Trophoblast cell (in vitro differentiated cells and primary cell): ENCODE measurements at regions not wholly inside any gene's neighbourhood (a gene's known extent, or its start where the extent isn't known, plus 50 kb on each side); places are given as distances from the start of the nearest gene placed in this dataset.

ENCODE experiments used
- DNase-seq, 2 donors: peaks; one replicate each; pipeline ENCODE4 v3.0.0-alpha.2; 2016
- H2AFZ ChIP-seq: 2 replicates; pipeline ENCODE4 v1.6.1; 2013; ENCODE audit warnings: low read length, moderate library complexity, mild to moderate bottlenecking; ENCODE audit not compliant: insufficient read depth, poor library complexity
- H2AK5ac ChIP-seq: 2 replicates; pipeline ENCODE4 v1.6.1; 2013; ENCODE audit warnings: mild to moderate bottlenecking, low read length
- H2BK120ac ChIP-seq: 2 replicates; pipeline ENCODE4 v1.6.1; 2013; ENCODE audit warnings: low read length, mild to moderate bottlenecking, moderate library complexity; ENCODE audit not compliant: insufficient read depth, poor library complexity
- H2BK12ac ChIP-seq: 2 replicates; pipeline ENCODE4 v1.6.1; 2013; ENCODE audit warnings: mild to moderate bottlenecking, low read length, moderate library complexity
- H2BK5ac ChIP-seq: 2 replicates; pipeline ENCODE4 v1.6.1; 2013; ENCODE audit warnings: low read length, low read depth, moderate library complexity, mild to moderate bottlenecking; ENCODE audit not compliant: poor library complexity
- H3K14ac ChIP-seq: 2 replicates; pipeline ENCODE4 v1.6.1; 2013; ENCODE audit warnings: mild to moderate bottlenecking, low read length
- H3K18ac ChIP-seq: 2 replicates; pipeline ENCODE4 v1.6.1; 2013; ENCODE audit warnings: mild to moderate bottlenecking, low read length
- H3K23ac ChIP-seq: 2 replicates; pipeline ENCODE4 v1.6.1; 2013; ENCODE audit warnings: low read length
- H3K27ac ChIP-seq: 2 replicates; pipeline ENCODE4 v1.5.1; 2013; ENCODE audit warnings: low read depth, mild to moderate bottlenecking, inconsistent platforms, low read length, moderate library complexity
- H3K27me3 ChIP-seq: 2 replicates; pipeline ENCODE4 v1.6.1; 2013; ENCODE audit warnings: inconsistent platforms, mild to moderate bottlenecking, low read length, moderate library complexity; ENCODE audit not compliant: insufficient read depth
- H3K36me3 ChIP-seq, 2 experiments: 1 replicate in 1 of 2; 2 replicates in 1 of 2; pipeline ENCODE4 v1.6.1; 2013; ENCODE audit warnings: low read length in 2 of 2, mild to moderate bottlenecking in 2 of 2, moderate library complexity in 1 of 2; ENCODE audit not compliant: insufficient read depth in 2 of 2, control insufficient read depth in 1 of 2
- H3K4ac ChIP-seq: 2 replicates; pipeline ENCODE4 v1.6.1; 2013; ENCODE audit warnings: low read depth, mild to moderate bottlenecking, low read length, moderate library complexity
- H3K4me1 ChIP-seq, 2 experiments: 1 replicate in 1 of 2; 2 replicates in 1 of 2; pipeline ENCODE4 v1.6.1; 2013; ENCODE audit warnings: low read length in 2 of 2, mild to moderate bottlenecking in 2 of 2, moderate library complexity in 1 of 2; ENCODE audit not compliant: insufficient read depth in 2 of 2, control insufficient read depth in 1 of 2
- H3K4me2 ChIP-seq: 2 replicates; pipeline ENCODE4 v1.6.1; 2013; ENCODE audit warnings: inconsistent platforms, mild to moderate bottlenecking, low read length, moderate library complexity
- H3K4me3 ChIP-seq: 2 replicates; pipeline ENCODE4 v1.5.1; 2013; ENCODE audit warnings: mild to moderate bottlenecking, low read depth, low read length, inconsistent platforms
- H3K79me1 ChIP-seq: one replicate; pipeline ENCODE4 v1.6.1; 2013; ENCODE audit warnings: low read length
- H3K79me2 ChIP-seq: 2 replicates; pipeline ENCODE4 v1.6.1; 2013; ENCODE audit warnings: low read length, mild to moderate bottlenecking; ENCODE audit not compliant: control insufficient read depth, insufficient read depth, poor library complexity
- H3K9ac ChIP-seq: 2 replicates; pipeline ENCODE4 v1.6.1; 2013; ENCODE audit warnings: mild to moderate bottlenecking, low read length
- H3K9me3 ChIP-seq: 2 replicates; pipeline ENCODE4 v1.6.1; 2013; ENCODE audit warnings: low read depth, mild to moderate bottlenecking, control low read depth, inconsistent platforms, low read length; ENCODE audit not compliant: insufficient read depth
- H4K12ac ChIP-seq: 2 replicates; pipeline ENCODE4 v1.6.1; 2013; ENCODE audit warnings: low read depth, mild to moderate bottlenecking, low read length, moderate library complexity
- H4K8ac ChIP-seq: 2 replicates; pipeline ENCODE4 v1.6.1; 2013; ENCODE audit warnings: low read depth, mild to moderate bottlenecking, low read length, moderate library complexity
- H4K91ac ChIP-seq: one replicate; pipeline ENCODE4 v1.6.1; 2013; ENCODE audit warnings: low read depth, mild to moderate bottlenecking, low read length, moderate library complexity
- WGBS: extraction: QIAGEN DNeasy Blood & Tissue Kit; methylation state at CpG from one replicate; pipeline ENCODE4 v1.1.7; 2013; ENCODE audit warnings: missing lambda C conversion rate; ENCODE audit not compliant: insufficient read length, insufficient coverage; ENCODE audit errors: extremely low coverage; 5-methylcytosine and 5-hydroxymethylcytosine counted together

DNA sequence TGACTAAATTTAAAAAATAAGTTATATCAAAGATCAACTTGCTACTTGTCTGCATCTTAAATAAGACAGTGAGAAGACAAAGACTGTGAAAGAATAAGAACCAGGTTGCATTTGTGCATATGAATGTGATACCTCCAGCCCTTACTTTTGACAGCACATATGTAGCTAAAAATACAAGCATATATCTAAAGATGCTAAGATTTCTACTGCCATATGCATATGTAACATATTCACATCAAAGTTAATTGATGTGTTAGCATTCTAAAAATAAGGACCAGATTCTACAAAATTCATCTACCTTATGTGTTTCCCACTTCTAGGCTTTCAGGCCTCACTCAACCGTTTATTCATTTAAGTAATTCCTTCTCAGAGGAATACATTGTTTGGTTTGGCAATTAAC lies 1120.3 kb upstream of the LRRTM3 start:
- H4K12ac ChIP-seq, result no peak overlapping the region
- no peak overlapping the region for H3K9ac ChIP-seq
- no peak overlapping the region for H3K14ac ChIP-seq
- DNase-seq, result no peak
- no peak overlapping the region for H3K27ac ChIP-seq
- no peak overlapping the region for H2BK120ac ChIP-seq
- H3K36me3 ChIP-seq, result no peaks in the 10 kb centered on the region
- H3K18ac ChIP-seq, result no peak overlapping the region
- no peak overlapping the region for H3K4me3 ChIP-seq
- no CpG with 5 or more reads among the region's 1 CpG for WGBS
- H3K79me2 ChIP-seq, result no peaks in the 10 kb centered on the region
- no peak overlapping the region for H2AFZ ChIP-seq
- H3K4me2 ChIP-seq, result no peak overlapping the region
- H2BK5ac ChIP-seq, result no peak overlapping the region
- no peak overlapping the region for H4K91ac ChIP-seq
- no peaks in the 10 kb centered on the region for H3K4me1 ChIP-seq
- no peaks in the 10 kb centered on the region for H3K27me3 ChIP-seq
- H3K9me3 ChIP-seq, result no peaks in the 10 kb centered on the region
- H2AK5ac ChIP-seq, result no peak overlapping the region
- no peak overlapping the region for H3K23ac ChIP-seq
- no peaks in the 10 kb centered on the region for H3K79me1 ChIP-seq
- no peak overlapping the region for H4K8ac ChIP-seq
- H2BK12ac ChIP-seq, result no peak overlapping the region
- no peak overlapping the region for H3K4ac ChIP-seq

DNA sequence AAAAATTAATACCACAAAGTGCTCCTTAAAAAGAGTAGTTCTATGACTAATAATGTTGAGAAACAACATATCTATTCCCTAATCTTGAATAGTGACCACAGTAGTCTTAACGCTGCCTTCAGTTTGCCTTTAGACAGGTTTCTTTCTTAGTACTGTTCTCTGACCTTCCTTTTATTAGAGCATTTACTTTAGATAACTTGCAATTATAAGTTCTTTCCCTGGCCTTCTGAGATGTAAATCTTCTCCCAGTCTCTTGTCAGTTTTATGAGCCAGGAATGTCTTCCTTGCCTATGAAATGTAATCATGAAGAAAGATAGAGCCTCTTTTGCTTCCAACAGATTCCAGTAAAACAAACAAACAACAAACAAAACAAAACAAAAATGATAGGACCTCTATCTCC lies 1119.8 kb upstream of the LRRTM3 start:
- Histone ChIP-seq H3K27me3 (no peaks in the 10 kb centered on the region), H2BK120ac (no peak overlapping the region), H3K79me2 (no peaks in the 10 kb centered on the region), H3K79me1 (no peaks in the 10 kb centered on the region), H2AK5ac (no peak overlapping the region), H3K4me1 (no peaks in the 10 kb centered on the region), H4K8ac (no peak overlapping the region), H3K9me3 (no peaks in the 10 kb centered on the region), H4K12ac (no peak overlapping the region), H3K14ac (no peak overlapping the region), H3K36me3 (no peaks in the 10 kb centered on the region), H3K18ac (no peak overlapping the region), H3K4me2 (no peak overlapping the region), H3K23ac (no peak overlapping the region), H2BK12ac (no peak overlapping the region), H2AFZ (no peak overlapping the region), H3K9ac (no peak overlapping the region), H2BK5ac (no peak overlapping the region), H3K4ac (no peak overlapping the region), H4K91ac (no peak overlapping the region), H3K27ac (no peak overlapping the region), H3K4me3 (no peak overlapping the region)
- no CpG with 5 or more reads among the region's 1 CpG for whole genome bisulfite sequencing
- DNase-seq, result no peak

DNA sequence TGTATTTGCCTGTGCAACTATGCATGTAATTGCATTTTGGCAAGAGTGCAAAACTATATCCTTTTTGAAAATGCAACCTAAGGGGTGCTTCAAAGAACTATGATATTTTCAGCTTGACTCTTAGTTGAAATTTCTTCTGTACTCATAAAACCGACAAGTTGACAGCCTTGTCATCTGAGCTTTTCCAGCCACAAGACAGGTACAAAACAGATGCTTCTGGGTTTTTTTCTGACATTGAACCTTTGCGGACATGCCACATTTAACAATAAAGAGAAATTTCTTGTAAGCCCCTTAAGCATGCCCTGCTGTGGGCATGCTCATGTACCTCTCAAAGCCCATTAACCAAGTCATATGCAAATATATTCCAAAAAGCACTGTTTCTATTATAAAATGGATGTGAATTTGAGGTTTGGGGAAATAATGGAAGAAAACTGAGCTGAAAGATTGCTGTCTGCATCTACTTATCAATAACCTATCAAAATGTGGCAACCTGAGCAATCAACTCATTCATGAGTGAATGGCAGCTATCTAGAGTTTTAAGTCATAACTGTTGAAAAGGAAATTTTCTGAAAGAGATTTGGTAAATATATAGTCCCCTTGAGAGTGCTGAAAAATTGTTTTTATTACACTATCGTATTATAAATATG lies 1117.0 kb upstream of the LRRTM3 start:
- WGBS, result no CpG with 5 or more reads among the region's 3 CpGs
- H3K36me3 ChIP-seq, result no peaks in the 10 kb centered on the region

DNA sequence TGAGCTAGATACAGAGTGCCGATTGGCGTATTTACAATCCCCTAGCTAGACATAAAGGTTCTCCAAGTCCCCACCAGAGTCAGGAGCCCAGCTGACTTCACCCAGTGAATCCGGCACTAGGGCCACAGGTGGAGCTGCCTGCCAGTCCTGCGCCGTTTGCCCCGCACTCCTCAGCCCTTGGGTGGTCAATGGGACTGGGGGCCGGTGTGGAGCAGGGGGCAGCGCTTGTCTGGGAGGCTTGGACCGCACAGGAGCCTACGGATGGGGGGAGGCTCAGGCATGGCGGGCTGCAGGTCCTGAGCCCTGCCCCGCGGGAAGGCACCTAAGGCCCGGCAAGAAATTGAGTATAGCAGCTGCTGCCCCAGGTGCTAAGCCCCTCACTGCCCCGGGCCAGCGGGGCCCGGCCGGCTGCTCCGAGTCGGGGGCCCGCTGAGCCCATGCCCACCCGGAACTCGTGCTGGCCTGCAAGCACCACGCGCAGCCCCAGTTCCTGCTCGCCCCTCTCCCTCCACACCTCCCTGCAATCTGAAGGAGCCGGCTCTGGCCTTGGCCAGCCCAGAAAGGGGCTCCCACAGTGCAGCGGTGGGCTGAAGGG lies 1113.8 kb upstream of the LRRTM3 start:
- H3K14ac ChIP-seq, result no peak overlapping the region
- H2BK12ac ChIP-seq, result no peak overlapping the region
- H3K4me1 ChIP-seq, result no peaks in the 10 kb centered on the region
- no peak overlapping the region for H3K23ac ChIP-seq
- H3K9me3 ChIP-seq, result no peaks in the 10 kb centered on the region
- no CpG with 5 or more reads among the region's 28 CpGs for WGBS
- H3K18ac ChIP-seq, result no peak overlapping the region
- H3K27ac ChIP-seq, result no peak overlapping the region
- H3K27me3 ChIP-seq, result no peaks in the 10 kb centered on the region
- H4K12ac ChIP-seq, result no peak overlapping the region
- H3K4ac ChIP-seq, result no peak overlapping the region
- H3K4me3 ChIP-seq, result no peak overlapping the region
- no peak for DNase-seq
- no peak overlapping the region for H2AFZ ChIP-seq
- no peak overlapping the region for H3K4me2 ChIP-seq
- no peaks in the 10 kb centered on the region for H3K79me1 ChIP-seq
- H2BK120ac ChIP-seq, result no peak overlapping the region
- no peak overlapping the region for H4K91ac ChIP-seq
- no peaks in the 10 kb centered on the region for H3K36me3 ChIP-seq
- no peak overlapping the region for H4K8ac ChIP-seq
- no peak overlapping the region for H2BK5ac ChIP-seq
- H2AK5ac ChIP-seq, result no peak overlapping the region
- no peaks in the 10 kb centered on the region for H3K79me2 ChIP-seq
- H3K9ac ChIP-seq, result no peak overlapping the region

More for the DNA sequence above, 1117.0 kb upstream of the LRRTM3 start:
- no peak for DNase-seq
- Histone ChIP-seq H3K18ac (no peak overlapping the region), H3K9me3 (no peaks in the 10 kb centered on the region), H2BK120ac (no peak overlapping the region), H3K4ac (no peak overlapping the region), H3K23ac (no peak overlapping the region), H3K27ac (no peak overlapping the region), H3K79me2 (no peaks in the 10 kb centered on the region), H4K12ac (no peak overlapping the region), H2AK5ac (no peak overlapping the region), H3K4me3 (no peak overlapping the region), H3K14ac (no peak overlapping the region), H3K79me1 (no peaks in the 10 kb centered on the region), H3K4me2 (no peak overlapping the region), H3K9ac (no peak overlapping the region), H4K91ac (no peak overlapping the region), H2BK12ac (no peak overlapping the region), H2BK5ac (no peak overlapping the region), H2AFZ (no peak overlapping the region), H3K4me1 (no peaks in the 10 kb centered on the region), H4K8ac (no peak overlapping the region), H3K27me3 (no peaks in the 10 kb centered on the region)
